Fibroblast of skin of abdomen (primary cell): ENCODE measurements at regions not wholly inside any gene's neighbourhood (a gene's known extent, or its start where the extent isn't known, plus 50 kb on each side); places are given as distances from the start of the nearest gene placed in this dataset.

Experiments used
- DNase-seq: peaks from one replicate; pipeline ENCODE4 v3.0.0-alpha.2; 2013

DNA sequence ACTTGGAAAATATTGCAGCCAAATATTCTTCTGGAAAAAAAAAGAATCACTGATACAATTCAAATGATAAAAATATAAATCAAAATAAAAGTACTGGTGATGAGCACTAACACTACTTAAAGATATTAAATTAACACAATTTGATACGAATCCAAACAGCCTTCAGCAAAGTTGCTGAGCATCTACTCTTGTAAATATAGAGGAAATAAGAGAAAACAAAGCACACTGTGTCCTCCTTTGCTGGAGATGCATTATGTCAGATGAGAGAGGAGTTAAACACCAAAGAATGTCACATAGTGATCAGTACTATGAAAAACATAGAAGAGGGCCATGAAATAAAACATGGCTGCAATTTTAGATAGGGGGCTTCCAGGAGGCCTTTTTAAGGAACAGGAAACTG lies 177.4 kb upstream of the RNPC3 start:
- DNase-seq = no peak

DNA sequence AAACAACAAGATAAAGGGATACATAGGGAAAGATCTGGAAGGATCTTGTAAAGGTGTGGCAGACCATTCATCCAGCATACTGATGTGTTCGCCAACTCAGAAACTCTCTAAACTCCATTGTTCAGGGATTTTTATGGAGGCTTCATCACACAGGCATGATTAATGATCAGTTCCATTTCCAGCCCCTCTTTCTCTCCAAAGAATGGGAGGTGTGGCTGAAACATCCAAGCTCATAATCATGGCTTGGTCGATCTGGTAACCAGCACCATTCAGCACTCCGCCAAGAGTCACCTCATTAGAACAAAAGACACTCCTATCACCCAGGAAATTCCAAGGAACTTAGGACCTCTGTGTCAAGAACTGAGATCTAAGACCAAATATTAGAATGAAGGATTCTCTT lies 180.6 kb upstream of the RNPC3 start:
- no peak for DNase-seq

DNA sequence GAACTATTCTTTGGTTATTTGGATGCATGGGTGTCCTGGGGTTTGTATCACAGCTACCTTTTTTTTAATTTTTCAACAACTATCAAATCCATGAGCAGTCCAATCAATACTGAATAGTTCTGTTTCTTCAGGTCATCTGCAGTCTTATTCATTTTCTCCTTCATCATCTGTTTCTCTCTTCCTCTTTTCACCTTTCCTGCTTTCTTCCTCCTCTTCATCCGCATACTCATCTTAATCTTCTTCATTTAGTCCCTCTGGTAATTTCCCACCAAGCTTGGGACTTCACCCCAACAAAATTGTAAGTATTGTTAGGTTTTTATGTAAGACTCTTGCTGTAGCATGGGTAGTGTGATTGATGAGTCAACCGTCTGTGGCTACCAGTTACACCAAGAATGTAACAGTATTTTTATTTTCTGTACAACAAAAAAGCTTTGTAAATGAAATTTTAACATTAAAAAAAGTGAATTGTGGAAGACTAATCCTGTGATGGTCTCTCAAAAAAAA lies 184.1 kb upstream of the RNPC3 start:
- DNase-seq = no peak

DNA sequence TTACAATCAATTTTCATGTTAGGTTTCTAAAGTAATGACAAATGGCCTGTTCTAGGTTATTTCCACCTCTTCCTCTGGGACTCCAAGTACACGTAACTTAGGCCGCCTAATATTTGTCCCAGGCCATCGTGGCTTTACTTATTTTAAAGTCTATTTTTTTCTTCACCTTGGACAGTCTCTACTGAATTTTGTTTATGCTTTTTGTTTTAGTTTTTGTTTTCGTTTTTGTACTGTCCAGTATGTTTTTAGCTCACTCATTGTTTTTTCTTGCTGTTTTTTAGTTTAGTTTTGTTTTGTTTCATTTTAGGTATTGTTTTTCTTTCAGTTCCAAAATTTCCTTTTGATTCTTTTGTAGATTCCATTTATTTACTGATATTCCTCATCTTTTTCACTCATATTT lies 187.7 kb upstream of the RNPC3 start:
- DNase-seq = no peak

DNA sequence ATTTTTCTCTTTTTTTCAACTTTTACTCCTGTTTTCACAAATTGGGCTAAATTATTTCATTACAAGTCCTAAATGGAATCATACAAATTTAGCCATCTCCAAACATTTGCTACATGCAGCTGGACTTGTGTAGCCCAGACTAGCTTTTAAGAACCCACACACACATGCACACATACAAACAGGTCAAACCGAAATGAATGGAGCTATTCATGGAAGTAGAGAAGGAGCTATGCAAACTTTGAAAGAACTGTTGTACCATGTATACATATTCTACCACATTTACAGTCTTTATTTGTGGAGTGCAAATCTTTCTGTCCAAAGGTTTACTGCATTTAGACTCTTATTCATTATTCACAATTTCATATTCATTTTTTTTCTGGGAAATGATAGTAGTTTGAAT lies 189.1 kb upstream of the RNPC3 start:
- no peak for DNase-seq

DNA sequence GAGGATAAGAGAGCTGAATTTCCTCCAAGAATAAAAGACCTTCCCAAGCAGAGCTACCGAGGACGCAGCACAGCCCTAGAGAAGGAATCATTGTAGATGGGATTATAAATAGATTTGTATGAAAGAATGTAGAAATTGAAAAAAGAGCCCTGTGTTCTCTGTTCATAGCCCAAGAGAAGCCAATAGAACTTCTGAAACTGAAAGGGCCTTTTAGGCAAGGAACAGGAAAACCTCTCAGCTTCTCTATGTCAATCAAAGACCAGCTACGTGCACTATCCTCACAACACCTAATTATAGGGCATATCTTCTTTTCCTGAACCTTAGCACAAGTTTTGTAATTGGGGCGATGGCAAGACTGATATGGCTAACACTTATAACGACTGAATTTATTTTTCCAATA lies 192.4 kb upstream of the RNPC3 start:
- DNase-seq = no peak

DNA sequence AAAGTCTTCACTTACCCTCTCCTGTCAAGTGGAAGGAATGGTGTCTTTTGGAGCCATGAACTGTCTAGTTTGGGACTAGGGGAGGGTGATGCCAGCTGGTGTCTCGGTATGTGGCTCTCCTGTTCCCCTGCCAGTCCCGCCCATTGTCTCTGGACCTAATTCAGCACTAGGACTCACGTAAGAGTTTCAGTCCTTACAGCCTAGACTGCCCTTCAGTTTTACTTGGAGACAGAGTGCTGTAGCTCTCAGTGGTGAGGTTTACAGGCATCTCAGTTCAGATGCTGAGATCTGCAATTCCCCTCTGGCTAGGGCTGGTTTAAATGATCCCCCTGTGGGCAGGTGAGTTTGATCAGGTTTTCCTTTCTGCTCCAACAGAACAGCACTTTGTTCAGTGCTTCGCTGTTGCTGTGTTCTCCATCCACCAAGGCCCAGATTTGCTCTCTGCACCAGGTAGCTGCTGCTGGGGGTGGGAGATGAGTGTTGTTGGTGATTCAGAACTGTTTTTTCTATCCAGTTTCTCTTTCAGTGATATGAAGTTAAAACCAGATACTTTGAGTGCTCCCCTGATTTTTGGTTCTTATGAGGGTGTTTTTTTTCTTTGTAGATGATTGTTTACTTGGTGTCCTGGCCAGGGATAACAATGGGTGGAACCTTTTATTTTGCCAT lies 198.3 kb upstream of the RNPC3 start:
- DNase-seq = no peak

DNA sequence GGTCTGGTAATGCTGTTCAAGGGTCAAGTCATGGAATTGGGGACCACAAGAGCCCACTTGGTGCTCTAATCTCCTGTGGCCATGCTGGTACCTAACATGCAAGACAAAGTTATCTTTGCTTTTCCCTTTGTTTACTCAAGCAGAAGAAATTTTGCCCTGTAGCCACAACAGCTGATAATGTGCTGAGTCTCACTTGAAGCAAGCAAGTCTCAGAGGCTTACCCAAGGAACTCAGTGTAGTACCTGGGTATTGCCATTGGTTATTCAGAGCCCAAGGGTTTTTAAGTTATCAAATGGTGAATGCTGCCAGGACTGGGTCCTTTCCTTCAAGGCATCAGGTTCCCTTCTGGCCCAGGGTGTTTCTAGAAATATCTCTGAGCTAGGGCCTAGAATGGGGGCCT lies 198.9 kb upstream of the RNPC3 start:
- no peak for DNase-seq

DNA sequence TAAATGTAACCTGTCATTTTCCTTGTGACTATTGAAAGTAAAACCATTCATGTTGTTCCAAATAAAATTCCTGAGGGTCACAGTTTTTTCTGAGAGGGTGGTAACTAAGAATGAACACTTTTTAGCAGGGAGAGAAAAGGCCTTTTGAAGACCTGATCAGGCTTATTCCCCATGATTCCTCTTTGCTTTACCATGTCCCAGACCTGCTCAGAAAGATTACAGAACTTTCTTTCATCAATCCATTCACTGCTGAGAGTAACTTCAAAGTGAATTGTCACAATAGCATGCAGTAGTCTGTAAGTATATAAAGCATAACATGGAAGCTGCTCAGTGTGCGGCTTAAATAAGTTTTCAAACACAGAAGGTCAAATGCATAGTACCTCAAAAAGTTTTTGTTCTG lies 201.5 kb upstream of the COL11A1 start:
- no peak for DNase-seq

DNA sequence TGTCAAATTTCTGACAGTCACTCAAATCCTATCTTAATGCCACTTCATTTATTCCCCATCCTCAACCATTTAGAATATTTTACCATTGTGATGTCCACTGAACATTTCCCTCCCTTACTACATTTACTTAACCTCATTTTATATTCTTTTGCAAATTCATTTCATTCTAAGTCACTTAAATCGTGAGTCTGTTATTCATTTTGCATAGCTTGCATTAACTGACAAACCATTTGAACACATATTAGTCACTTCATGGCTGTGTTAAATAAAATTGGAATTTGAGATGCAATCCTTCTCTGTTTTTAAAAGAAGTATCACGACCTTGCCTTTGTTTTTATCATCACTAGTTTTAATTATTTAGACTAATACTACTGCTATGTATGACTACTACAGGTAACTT lies 199.4 kb upstream of the COL11A1 start:
- no peak for DNase-seq

DNA sequence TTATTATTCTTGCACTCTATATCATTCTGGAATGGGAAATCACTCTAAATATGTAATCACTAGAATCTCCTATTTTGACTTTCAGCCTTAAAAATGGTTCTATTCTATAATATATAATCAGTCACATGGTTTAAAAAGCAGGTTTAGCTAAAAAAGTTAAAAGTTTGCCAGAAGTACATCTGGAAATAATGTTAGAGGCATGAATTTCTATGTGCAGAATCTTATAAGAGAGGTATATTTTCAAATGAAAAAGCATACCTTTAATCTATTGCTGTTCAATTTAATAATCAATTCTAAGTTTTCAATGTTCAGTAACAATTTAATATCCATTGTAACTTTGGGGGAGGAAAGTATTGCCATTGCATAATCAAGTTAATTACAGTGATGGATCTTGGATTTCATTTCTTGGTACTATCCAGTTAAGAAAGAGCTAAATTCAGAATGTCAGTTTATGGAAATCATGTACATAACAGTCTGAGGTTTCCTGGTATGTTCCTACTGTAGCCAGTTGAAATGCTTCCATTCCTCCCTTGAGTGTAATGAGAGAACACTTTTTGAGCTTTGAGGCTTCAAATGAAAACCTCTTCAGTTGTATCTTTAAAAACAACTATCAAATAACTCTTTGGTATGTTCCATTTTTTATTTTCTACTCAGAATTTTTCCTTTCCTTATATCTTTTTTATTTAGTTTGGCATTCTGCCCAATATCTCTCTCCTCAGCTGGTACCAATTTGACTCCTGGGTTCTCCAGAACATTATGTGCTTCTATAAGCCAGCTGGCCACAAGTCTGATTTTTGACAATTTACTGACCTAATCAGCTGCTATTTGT lies 175.7 kb upstream of the COL11A1 start:
- peak; percentile 53 for DNase-seq

DNA sequence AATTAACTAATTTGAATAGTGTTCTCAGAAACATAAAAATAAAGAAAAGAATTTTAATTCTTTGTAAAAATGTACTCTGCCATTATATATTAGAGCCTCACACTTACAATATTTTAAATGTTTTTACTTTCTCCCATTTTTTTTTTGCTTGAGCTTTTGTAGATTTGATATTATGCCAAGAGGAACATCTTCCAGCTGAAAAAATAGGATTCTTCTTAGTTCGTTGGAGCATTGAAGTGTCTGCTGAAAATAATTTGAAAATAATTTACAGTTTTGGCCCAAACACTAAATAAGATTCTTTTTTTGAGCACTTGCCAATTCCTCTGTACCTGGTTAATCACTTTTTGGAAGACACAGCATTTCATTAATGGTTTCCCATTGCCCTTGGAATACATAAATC lies 175.0 kb upstream of the COL11A1 start:
- no peak for DNase-seq

DNA sequence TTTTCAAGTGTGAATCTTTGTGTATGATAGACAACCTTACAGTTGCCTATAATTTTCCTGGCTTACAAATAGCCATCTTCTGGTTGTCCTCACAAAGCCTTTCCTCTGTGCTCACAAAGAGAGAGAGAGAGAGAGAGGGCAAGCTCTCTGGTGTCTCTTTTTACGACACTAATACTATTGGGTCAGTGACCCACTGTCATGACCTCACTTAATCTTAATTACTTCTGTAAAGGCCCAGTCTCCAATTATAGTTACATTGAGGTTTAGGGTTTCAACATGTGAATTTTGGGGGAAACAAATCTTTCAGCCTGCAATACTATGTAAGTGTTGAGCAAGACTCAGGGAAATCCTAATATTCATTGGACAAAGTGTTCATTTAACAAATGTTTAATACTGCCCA lies 167.4 kb upstream of the COL11A1 start:
- no peak for DNase-seq

DNA sequence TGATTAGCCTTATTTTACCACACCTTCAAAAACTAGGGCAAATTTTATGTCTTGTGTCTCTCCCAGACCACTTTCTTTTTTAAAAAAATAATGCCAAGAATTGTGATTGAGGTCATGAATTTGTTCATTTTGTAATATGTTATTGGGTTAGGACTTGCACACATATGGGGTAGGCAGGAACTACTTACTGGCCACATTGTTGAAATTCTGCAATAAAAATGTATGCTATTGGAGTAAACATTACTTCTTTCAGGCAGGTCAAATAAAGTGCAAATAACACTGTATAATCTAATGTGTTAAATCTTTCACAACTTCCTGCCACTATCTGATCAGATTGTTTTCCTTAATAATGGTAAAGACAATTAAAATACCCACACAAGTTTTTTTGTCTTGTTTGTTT lies 166.6 kb upstream of the COL11A1 start:
- DNase-seq = peak; percentile 22

DNA sequence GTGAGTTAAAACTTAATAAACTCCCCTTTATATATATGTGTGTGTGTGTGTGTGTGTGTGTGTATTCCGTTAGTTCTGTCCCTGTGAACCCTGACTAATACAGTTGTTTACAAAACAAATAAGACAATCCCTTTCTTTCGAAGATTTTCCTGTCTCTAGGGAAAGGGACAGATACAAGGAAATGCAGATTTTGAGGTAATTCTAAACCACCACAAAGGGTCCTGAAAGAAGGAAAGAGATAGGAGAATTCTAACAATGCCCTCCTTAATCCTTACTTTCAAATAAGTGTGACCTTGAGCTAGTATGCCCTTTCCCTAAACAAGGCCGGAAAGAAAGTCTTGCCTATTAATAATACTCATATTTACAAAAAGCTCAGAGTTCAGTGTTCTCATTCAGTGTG lies 164.8 kb upstream of the COL11A1 start:
- DNase-seq = no peak

DNA sequence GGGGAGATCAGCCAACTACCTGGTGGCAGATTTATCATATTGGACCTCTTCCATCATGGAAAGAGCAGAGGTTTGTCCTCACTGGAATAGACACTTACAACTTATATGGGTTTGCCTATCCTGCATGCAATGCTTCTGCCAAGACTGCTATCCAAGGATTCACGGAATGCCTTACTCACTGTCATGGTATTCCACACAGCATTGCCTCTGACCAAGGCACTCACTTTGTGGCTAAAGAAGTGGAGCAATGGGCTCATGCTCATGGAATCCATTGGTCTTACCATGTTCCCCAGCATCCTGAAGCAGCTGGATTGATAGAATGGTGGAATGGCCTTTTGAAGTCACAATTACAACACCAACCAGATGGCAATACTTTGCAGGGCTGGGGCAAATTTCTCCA lies 163.1 kb upstream of the COL11A1 start:
- peak; percentile 92 for DNase-seq

DNA sequence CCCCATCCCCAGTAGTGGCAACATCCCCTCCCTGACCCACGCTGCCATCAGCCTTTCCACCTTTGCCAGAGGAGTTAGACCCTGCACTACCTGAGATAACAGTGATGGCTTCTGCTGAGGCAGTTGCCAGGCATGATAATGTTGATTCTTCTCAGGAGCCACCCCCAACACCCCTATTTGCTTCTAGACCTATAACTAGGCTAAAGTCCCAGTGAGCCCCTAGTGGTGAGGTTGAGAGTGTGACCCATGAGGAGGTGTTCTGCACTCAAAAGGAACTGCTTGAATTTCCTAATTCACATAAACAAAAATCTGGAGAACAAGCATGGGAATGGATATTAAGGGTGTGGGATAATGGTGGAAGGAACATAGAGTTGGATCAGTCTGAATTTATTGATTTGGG lies 159.6 kb upstream of the COL11A1 start:
- DNase-seq = no peak

DNA sequence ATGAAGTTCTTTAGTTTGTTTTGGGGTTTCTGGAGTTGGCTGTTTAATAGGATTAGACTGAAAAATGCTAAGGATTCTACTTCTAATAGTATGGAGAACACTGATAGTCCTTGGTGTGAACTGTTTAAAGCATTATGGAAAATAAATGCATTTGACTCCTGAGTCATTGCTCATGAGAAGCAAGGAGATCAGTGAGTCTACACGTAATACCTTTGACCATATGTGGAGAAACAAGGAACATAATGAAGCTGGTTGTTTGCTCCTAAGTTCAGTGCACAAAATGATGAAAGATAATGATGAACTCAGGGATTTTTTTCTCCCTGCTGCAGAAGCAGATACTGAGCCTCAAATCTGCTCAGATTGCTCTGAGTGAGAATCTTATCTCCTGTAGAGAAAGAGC lies 158.9 kb upstream of the COL11A1 start:
- peak; percentile 30 for DNase-seq

DNA sequence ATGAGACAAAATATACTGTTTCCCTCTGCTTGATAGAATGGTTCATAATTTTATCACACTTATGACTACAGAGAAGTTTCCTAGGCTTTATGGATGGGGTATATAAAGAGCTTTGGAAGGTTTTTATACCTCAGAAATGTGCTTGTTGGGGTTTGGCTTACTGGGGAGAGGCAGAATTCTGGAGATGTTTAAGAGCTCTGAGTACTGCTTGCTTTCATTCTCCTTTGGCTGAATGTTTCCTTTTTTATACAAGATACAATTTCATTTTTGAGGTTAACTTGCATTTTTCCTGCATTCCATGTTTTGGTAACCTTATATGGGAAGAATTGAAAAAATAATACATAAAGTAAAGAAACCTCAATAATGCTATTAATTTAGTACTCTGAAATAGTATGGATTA lies 157.7 kb upstream of the COL11A1 start:
- peak; percentile 78 for DNase-seq

DNA sequence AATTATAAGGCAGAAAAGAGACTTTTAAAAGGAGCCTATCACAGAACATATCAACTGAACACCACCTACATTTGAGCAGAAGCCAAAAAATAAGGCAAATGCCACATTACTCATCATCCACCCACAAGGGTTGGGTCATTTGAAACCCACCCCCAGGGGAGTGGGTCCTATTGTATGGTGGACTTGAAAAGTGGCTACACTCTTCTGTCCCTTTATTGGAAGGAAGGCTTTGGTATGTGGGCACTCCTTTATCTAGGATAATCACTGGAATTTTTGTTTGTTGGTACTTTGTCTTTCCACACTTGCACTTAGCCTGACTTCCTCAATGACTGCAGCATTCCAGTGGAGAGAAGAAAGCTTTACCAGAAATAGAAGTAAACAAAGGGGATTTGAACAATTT lies 157.2 kb upstream of the COL11A1 start:
- peak; percentile 62 for DNase-seq

DNA sequence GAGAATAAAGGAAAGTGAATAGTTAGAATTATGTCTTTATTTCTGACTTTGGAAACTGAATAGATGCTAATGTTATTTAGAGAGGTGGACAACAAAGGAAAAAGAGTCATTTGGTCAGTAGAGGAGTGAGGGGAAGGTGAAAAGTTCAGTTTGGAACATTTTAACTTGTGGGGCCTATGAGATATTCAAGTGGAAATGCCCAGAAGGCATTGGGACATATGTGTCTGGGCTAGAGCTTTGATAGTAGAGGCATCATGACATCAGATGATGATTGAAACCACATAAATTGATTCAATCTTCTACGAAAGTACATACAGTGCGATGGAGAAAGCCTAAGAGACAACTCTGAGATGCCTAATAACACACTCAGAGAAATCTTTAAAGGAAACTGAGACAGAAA lies 151.7 kb upstream of the COL11A1 start:
- DNase-seq = no peak

DNA sequence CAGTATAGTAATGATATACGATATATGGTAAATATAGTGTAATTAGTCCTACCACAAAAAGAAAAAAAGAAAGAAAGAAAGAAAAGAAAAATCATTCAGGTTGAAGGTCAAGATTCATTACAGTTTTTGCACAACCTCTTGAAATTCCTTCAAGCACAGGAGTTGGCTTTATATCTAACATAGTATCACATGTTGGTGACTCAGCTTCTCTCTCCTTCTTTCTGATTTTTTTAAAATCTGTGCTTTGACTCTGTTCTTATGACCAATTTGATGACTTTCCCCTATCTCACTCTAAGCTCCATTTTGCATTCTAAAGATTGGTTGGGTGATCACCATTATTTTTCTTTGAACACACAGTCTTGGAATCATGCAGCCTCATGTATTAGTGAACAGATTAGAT lies 148.2 kb upstream of the COL11A1 start:
- peak; percentile 43 for DNase-seq

DNA sequence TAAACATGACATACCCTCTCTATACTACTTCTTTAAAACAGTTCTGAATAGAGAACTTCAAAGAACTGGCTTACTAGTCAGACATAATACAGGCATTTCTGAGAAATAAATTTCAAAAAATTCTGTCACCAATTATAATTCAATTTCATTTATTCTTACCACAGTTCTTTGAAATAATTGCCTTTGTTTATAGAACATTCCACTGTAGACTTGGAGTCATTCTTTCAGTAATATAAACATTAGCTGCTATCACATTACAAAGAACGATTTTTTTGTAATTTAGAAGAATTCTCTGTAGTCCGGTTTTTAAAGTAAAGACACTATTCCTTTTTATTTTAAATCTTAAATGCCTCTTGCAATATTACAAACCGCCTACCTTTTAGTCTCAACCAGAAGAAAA lies 146.4 kb upstream of the COL11A1 start:
- no peak for DNase-seq

DNA sequence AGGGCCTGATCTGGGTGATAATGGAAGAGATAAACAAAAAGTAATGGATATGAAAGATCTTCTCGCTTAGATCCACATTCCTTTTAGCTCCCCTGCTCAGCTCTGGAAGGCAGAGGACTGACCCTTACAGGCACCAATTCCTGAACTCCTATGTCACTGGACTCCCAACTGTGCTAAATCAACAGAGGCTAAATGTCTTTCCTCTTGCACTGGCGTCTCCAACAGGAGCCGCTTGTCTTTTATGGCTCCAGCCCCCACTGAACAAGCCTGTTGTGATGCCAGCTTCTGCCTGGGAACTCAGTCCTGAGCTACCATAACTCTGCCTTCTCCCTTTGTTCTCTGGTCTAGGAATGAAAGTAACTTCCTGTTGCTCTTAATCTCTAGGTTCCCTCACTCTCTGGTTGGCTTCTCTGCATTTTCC lies 142.1 kb upstream of the COL11A1 start:
- peak; percentile 25 for DNase-seq
